Nephron (organoid): ENCODE measurements at regions not wholly inside any gene's neighbourhood (a gene's known extent, or its start where the extent isn't known, plus 50 kb on each side); places are given as distances from the start of the nearest gene placed in this dataset.

Source experiments
- H3K27ac Mint-ChIP-seq, 3 experiments: 2 replicates each; pipeline ENCODE4 v1.8.0; 2020; ENCODE audit warnings: mixed read lengths in 3 of 3, mild to moderate bottlenecking in 2 of 3, moderate library complexity in 1 of 3
- H3K27me3 Mint-ChIP-seq: 2 replicates; pipeline ENCODE4 v1.8.0; 2021; ENCODE audit warnings: low read depth, mild to moderate bottlenecking, moderate library complexity, mixed read lengths
- H3K36me3 Mint-ChIP-seq: 2 replicates; pipeline ENCODE4 v1.8.0; 2020; ENCODE audit warnings: low read depth, mixed read lengths
- H3K4me1 Mint-ChIP-seq: 2 replicates; pipeline ENCODE4 v1.8.0; 2020; ENCODE audit warnings: mixed read lengths
- H3K4me3 Mint-ChIP-seq, 3 experiments: 2 replicates each; pipeline ENCODE4 v1.8.0; 2020; ENCODE audit warnings: mild to moderate bottlenecking in 3 of 3, mixed read lengths in 3 of 3, moderate library complexity in 2 of 3
- H3K9me3 Mint-ChIP-seq: 2 replicates; pipeline ENCODE4 v1.8.0; 2020; ENCODE audit warnings: mixed read lengths
- TF ChIP-seq, protein P1 (sequence below), 3 experiments: fragments of 200-600 bp; sonication (generic); IDR thresholded peaks; one replicate each; pipeline ENCODE4 v1.5.0; 2021; ENCODE audit warnings: antibody characterized with exemption in 3 of 3; ENCODE audit not compliant: unreplicated experiment in 3 of 3

DNA sequence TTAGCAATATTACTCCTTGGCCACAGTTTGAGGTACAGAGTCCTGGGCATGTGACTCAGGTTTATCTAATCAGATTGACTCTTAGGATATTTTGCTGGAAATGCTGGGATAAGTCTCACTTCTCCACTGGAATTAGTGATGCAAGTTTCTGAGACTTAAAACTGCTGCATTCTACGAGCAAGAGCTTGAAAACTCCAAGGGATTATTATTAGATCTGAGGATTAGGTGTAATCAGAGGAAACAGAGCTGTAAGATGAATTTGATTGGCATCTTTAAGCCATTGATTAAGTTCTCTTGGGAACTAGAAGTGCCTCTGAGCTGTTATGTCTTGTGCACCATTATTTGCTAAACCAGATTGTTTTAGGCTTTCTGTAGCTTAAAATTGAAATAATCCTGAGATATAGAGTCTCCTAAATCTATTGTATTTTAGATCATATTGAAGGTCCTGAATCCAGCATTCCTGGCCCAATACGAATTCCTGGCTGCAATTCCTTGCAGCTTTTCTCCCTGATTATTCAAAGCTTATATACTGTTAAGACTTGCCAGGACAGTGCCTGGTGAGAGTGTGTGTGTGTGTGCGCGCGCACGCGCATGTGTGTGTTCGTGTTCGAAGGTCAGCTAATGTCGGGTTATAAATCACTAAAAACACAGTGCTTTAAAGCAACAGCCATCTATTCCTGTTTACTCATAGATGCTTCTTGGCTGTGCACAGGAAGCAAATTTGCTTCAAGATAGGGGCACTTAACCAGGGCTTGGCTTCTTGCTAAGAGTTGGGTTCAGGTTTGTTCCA lies 735.1 kb downstream of the STIM2 start:
- H3K4me1 Mint-ChIP-seq = no peaks in the 10 kb centered on the region
- no peaks in the 10 kb centered on the region for H3K9me3 Mint-ChIP-seq
- H3K36me3 Mint-ChIP-seq = no peaks in the 10 kb centered on the region
- no peaks in the 10 kb centered on the region for H3K27me3 Mint-ChIP-seq
- H3K27ac Mint-ChIP-seq = no peak overlapping the region
- TF ChIP-seq, protein P1, sequence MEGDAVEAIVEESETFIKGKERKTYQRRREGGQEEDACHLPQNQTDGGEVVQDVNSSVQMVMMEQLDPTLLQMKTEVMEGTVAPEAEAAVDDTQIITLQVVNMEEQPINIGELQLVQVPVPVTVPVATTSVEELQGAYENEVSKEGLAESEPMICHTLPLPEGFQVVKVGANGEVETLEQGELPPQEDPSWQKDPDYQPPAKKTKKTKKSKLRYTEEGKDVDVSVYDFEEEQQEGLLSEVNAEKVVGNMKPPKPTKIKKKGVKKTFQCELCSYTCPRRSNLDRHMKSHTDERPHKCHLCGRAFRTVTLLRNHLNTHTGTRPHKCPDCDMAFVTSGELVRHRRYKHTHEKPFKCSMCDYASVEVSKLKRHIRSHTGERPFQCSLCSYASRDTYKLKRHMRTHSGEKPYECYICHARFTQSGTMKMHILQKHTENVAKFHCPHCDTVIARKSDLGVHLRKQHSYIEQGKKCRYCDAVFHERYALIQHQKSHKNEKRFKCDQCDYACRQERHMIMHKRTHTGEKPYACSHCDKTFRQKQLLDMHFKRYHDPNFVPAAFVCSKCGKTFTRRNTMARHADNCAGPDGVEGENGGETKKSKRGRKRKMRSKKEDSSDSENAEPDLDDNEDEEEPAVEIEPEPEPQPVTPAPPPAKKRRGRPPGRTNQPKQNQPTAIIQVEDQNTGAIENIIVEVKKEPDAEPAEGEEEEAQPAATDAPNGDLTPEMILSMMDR (IDR thresholded peaks at IDR 0.05; ENCODE audit: unreplicated experiment in 3 of 3) = no peak
- H3K4me3 Mint-ChIP-seq = no peak overlapping the region

DNA sequence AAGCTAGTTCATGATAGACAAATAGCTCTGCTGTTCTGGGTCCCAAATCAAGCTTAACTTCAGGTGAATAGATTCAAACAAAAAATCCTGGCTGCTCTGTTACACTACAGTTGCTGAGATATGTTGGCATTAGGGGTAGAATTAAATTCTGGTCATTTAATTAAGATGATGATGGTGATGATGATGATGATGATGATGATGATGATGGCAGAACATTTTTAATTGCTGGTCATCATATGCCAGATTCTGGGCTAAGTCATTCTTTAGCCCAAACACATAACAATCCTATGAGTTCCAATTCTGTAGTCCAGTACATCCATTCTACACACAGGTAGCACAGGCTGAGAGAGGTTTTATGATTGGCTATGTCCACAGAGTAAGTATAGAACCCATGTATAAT lies 741.5 kb downstream of the STIM2 start:
- H3K36me3 Mint-ChIP-seq = no peaks in the 10 kb centered on the region
- H3K9me3 Mint-ChIP-seq = peaks cover 7% of the 10 kb centered on the region
- H3K27me3 Mint-ChIP-seq = no peaks in the 10 kb centered on the region
- H3K27ac Mint-ChIP-seq = no peak overlapping the region
- H3K4me3 Mint-ChIP-seq = no peak overlapping the region
- TF ChIP-seq, protein P1 (IDR thresholded peaks at IDR 0.05; ENCODE audit: unreplicated experiment in 3 of 3) = no peak
- no peaks in the 10 kb centered on the region for H3K4me1 Mint-ChIP-seq

DNA sequence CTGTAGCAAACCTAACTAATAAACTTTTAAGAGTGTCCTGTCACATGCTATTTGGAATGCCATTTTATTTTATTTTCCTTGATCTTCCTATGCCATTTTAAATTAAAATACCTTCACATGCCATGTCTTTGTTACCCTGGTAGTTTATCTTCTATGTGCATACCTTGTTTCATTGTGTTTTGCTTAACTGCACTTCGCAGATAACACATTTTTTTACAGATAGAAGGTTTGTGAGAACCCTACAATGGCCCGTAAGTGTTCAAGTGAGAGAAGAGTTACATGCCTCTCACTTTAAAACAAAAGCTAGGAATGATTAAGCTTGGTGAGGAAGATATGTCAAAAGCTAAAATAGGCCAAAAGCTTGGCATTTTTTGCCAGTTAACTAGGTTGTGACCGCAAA lies 744.1 kb downstream of the STIM2 start:
- TF ChIP-seq, protein P1 (IDR thresholded peaks at IDR 0.05; ENCODE audit: unreplicated experiment in 3 of 3) = no peak
- no peaks in the 10 kb centered on the region for H3K27me3 Mint-ChIP-seq
- no peaks in the 10 kb centered on the region for H3K36me3 Mint-ChIP-seq
- H3K4me1 Mint-ChIP-seq = no peaks in the 10 kb centered on the region
- peaks cover 7% of the 10 kb centered on the region for H3K9me3 Mint-ChIP-seq
- no peak overlapping the region for H3K27ac Mint-ChIP-seq
- no peak overlapping the region for H3K4me3 Mint-ChIP-seq

DNA sequence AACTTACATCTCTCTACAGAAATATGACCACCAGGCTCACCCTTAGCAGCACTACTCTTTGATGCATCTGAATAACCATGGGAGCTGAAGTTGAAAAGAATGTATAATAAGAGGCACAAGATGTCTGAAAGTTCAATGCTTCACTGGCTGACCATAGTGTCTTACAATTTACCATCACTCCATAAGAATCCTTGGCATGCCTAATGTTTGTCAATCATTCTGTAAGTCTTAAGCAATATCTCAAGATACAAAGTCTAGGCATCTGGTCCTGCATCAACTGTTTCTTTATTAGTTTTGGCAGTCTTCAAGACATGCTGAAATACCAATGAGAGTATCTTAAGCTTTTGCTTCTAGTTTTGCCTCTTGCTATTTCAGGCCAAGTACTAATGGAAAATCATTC lies 755.5 kb downstream of the STIM2 start:
- no peaks in the 10 kb centered on the region for H3K36me3 Mint-ChIP-seq
- H3K4me1 Mint-ChIP-seq = no peaks in the 10 kb centered on the region
- H3K27me3 Mint-ChIP-seq = no peaks in the 10 kb centered on the region
- H3K27ac Mint-ChIP-seq = no peak overlapping the region
- H3K4me3 Mint-ChIP-seq = no peak overlapping the region
- H3K9me3 Mint-ChIP-seq = no peaks in the 10 kb centered on the region
- TF ChIP-seq, protein P1 (IDR thresholded peaks at IDR 0.05; ENCODE audit: unreplicated experiment in 3 of 3) = no peak

DNA sequence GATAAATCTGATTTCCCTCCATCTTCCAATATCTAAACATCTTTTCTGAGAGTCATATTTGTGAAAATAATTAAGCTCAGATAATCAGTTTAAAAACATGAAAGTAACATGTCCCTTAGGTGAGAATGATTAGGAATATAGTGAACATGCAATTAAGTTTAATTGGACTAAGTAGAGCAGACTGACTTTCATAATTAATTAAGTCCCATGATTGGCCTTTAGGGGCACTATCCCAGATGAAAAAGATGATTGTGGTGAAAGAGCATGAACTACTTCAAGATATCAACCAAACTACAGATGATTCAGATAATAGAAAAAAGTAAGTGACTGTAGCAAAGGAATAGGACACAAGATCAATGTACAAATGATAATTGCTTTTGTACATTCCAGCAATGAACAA lies 758.8 kb downstream of the STIM2 start:
- TF ChIP-seq, protein P1 (IDR thresholded peaks at IDR 0.05; ENCODE audit: unreplicated experiment in 3 of 3) = no peak
- Mint-ChIP-seq H3K4me3 (no peak overlapping the region), H3K9me3 (no peaks in the 10 kb centered on the region), H3K36me3 (no peaks in the 10 kb centered on the region), H3K4me1 (no peaks in the 10 kb centered on the region), H3K27me3 (no peaks in the 10 kb centered on the region), H3K27ac (no peak overlapping the region)

DNA sequence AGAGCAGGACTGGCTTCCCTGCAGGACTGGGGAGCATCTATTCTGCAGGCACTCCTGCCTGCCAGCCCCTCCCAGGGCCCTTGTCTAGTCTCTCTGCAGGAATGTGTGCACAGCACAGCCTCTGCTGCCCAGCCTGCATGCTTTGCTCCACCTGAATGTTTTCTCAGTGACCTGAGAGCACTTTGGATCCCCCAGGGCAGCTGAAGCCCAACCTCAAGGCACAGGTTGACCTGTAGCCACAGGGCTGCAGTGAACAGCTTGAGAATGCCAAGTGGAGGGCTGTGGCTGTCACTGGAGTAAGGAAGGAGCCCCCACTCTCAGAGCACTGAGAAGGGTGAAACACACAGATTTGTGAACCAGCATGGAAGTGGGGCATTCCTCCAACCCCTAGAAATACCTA lies 760.2 kb downstream of the STIM2 start:
- H3K27ac Mint-ChIP-seq = no peak overlapping the region

More for the DNA sequence above, 760.2 kb downstream of the STIM2 start:
- TF ChIP-seq, protein P1 (IDR thresholded peaks at IDR 0.05; ENCODE audit: unreplicated experiment in 3 of 3) = no peak
- Mint-ChIP-seq H3K36me3 (no peaks in the 10 kb centered on the region), H3K27me3 (no peaks in the 10 kb centered on the region), H3K4me3 (no peak overlapping the region), H3K4me1 (no peaks in the 10 kb centered on the region), H3K9me3 (no peaks in the 10 kb centered on the region)
